Activated T-cell treated with anti-CD3 and anti-CD28 coated beads, Interleukin-2, amount 50 U/mL, for 72 hours (primary cell): ENCODE measurements at regions not wholly inside any gene's neighbourhood (a gene's known extent, or its start where the extent isn't known, plus 50 kb on each side); places are given as distances from the start of the nearest gene placed in this dataset.

Experiments used
- ATAC-seq, 2 donors: fragments of 150-1000 bp; cut with Tn5 transposase; replicated peaks in 1 of 2; 2 replicates each; pipeline ENCODE4 v1.10.0; 2021; ENCODE audit warnings: moderate library complexity in 2 of 2, mild to moderate bottlenecking in 1 of 2
- DNase-seq, 2 donors: peaks; one replicate each; pipeline ENCODE4 v3.0.0; 2021 to 2022; ENCODE audit warnings: mixed read lengths in 1 of 2
- H3K27ac Mint-ChIP-seq: one replicate; pipeline ENCODE4 v1.8.0; 2022; ENCODE audit warnings: mild to moderate bottlenecking, moderate library complexity, mixed read lengths
- H3K27me3 Mint-ChIP-seq: one replicate; pipeline ENCODE4 v1.8.0; 2022; ENCODE audit warnings: low read depth, mixed read lengths
- H3K36me3 Mint-ChIP-seq, 2 donors: one replicate each; pipeline ENCODE4 v1.8.0; 2022; ENCODE audit warnings: mixed read lengths in 2 of 2, mild to moderate bottlenecking in 1 of 2; ENCODE audit not compliant: insufficient read depth in 2 of 2
- H3K4me1 Mint-ChIP-seq: one replicate; pipeline ENCODE4 v1.8.0; 2022; ENCODE audit warnings: low read depth, mixed read lengths
- H3K4me3 Mint-ChIP-seq, 2 donors: one replicate each; pipeline ENCODE4 v1.8.0; 2022; ENCODE audit warnings: mild to moderate bottlenecking in 2 of 2, mixed read lengths in 2 of 2, moderate library complexity in 2 of 2
- H3K9me3 Mint-ChIP-seq, 2 donors: one replicate each; pipeline ENCODE4 v1.8.0; 2022; ENCODE audit warnings: mixed read lengths in 2 of 2

GRCh38 chr2:176504440-176504839, 235.2 kb downstream of the MTX2 start:
- H3K36me3 Mint-ChIP-seq: no peaks in the 10 kb centered on the region
- DNase-seq: no peak
- no peak overlapping the region for H3K4me3 Mint-ChIP-seq
- ATAC-seq: no peak
- H3K9me3 Mint-ChIP-seq: no peaks in the 10 kb centered on the region
- H3K27ac Mint-ChIP-seq: no peak overlapping the region
- H3K4me1 Mint-ChIP-seq: peaks cover 21% of the 10 kb centered on the region
- H3K27me3 Mint-ChIP-seq: peaks cover 29% of the 10 kb centered on the region

GRCh38 chr2:176507786-176508185, 238.5 kb downstream of the MTX2 start:
- DNase-seq (no peak), ATAC-seq (no peak)
- no peaks in the 10 kb centered on the region for H3K9me3 Mint-ChIP-seq
- H3K36me3 Mint-ChIP-seq: no peaks in the 10 kb centered on the region
- peak overlapping the region in 1 of 2 donors; percentile 78 for H3K4me3 Mint-ChIP-seq
- peaks cover 17% of the 10 kb centered on the region for H3K27me3 Mint-ChIP-seq
- H3K27ac Mint-ChIP-seq: no peak overlapping the region
- peaks cover 30% of the 10 kb centered on the region for H3K4me1 Mint-ChIP-seq

GRCh38 chr2:176508374-176508773, 239.1 kb downstream of the MTX2 start:
- Mint-ChIP-seq H3K4me3 (peak overlapping the region; percentile 48 to 78), H3K4me1 (peaks cover 30% of the 10 kb centered on the region), H3K9me3 (no peaks in the 10 kb centered on the region), H3K36me3 (no peaks in the 10 kb centered on the region), H3K27me3 (peaks cover 11% of the 10 kb centered on the region), H3K27ac (peak overlapping the region; percentile 84)
- peak; percentile 56 to 57 for ATAC-seq
- peak; percentile 28 to 31 for DNase-seq

- ATAC-seq: peak; percentile 90
Measured at GRCh38 chr2:176508984-176509740, 239.9 kb downstream of the MTX2 start.

GRCh38 chr2:176514276-176514675, 245.0 kb downstream of the MTX2 start:
- no peak for ATAC-seq
- H3K9me3 Mint-ChIP-seq: no peaks in the 10 kb centered on the region
- no peaks in the 10 kb centered on the region for H3K27me3 Mint-ChIP-seq

More at GRCh38 chr2:176508984-176509740, 239.9 kb downstream of the MTX2 start:
- Mint-ChIP-seq H3K4me1 (peaks cover 30% of the 10 kb centered on the region), H3K9me3 (no peaks in the 10 kb centered on the region), H3K36me3 (no peaks in the 10 kb centered on the region), H3K27ac (peak overlapping the region; percentile 84), H3K4me3 (peak overlapping the region; percentile 48 to 78), H3K27me3 (peaks cover 5% of the 10 kb centered on the region)
- DNase-seq: peak; percentile 61 to 67

GRCh38 chr2:176514805-176515500, 245.7 kb downstream of the MTX2 start:
- H3K4me1 Mint-ChIP-seq: peaks cover 12% of the 10 kb centered on the region
- no peak overlapping the region for H3K27ac Mint-ChIP-seq
- H3K4me3 Mint-ChIP-seq: no peak overlapping the region
- DNase-seq (no peak), ATAC-seq (no peak)
- H3K9me3 Mint-ChIP-seq: no peaks in the 10 kb centered on the region
- H3K27me3 Mint-ChIP-seq: no peaks in the 10 kb centered on the region
- H3K36me3 Mint-ChIP-seq: no peaks in the 10 kb centered on the region

More at GRCh38 chr2:176514276-176514675, 245.0 kb downstream of the MTX2 start:
- H3K27ac Mint-ChIP-seq: no peak overlapping the region
- no peak for DNase-seq
- peaks cover 18% of the 10 kb centered on the region for H3K4me1 Mint-ChIP-seq
- H3K4me3 Mint-ChIP-seq: no peak overlapping the region
- no peaks in the 10 kb centered on the region for H3K36me3 Mint-ChIP-seq

GRCh38 chr2:176516051-176516602, 246.9 kb downstream of the MTX2 start:
- H3K9me3 Mint-ChIP-seq: no peaks in the 10 kb centered on the region
- H3K27me3 Mint-ChIP-seq: no peaks in the 10 kb centered on the region
- H3K4me3 Mint-ChIP-seq: no peak overlapping the region
- no peaks in the 10 kb centered on the region for H3K36me3 Mint-ChIP-seq
- peaks cover 7% of the 10 kb centered on the region for H3K4me1 Mint-ChIP-seq
- no peak overlapping the region for H3K27ac Mint-ChIP-seq
- DNase-seq (no peak), ATAC-seq (no peak)

- no peaks in the 10 kb centered on the region for H3K27me3 Mint-ChIP-seq
- no peaks in the 10 kb centered on the region for H3K36me3 Mint-ChIP-seq
- DNase-seq (no peak), ATAC-seq (no peak)
- H3K4me3 Mint-ChIP-seq: no peak overlapping the region
- no peaks in the 10 kb centered on the region for H3K9me3 Mint-ChIP-seq
- H3K27ac Mint-ChIP-seq: no peak overlapping the region
- peaks cover 7% of the 10 kb centered on the region for H3K4me1 Mint-ChIP-seq
Measured at GRCh38 chr2:176518823-176519222, 249.6 kb downstream of the MTX2 start.

- no peak overlapping the region for H3K27ac Mint-ChIP-seq
- H3K9me3 Mint-ChIP-seq: no peaks in the 10 kb centered on the region
- ATAC-seq (no peak), DNase-seq (no peak)
- H3K4me1 Mint-ChIP-seq: no peaks in the 10 kb centered on the region
- no peaks in the 10 kb centered on the region for H3K36me3 Mint-ChIP-seq
- H3K4me3 Mint-ChIP-seq: no peak overlapping the region
- H3K27me3 Mint-ChIP-seq: peaks cover 11% of the 10 kb centered on the region
Measured at GRCh38 chr2:176521878-176522670, 252.8 kb downstream of the MTX2 start.

- Mint-ChIP-seq H3K27me3 (peaks cover 29% of the 10 kb centered on the region), H3K4me3 (no peak overlapping the region), H3K36me3 (no peaks in the 10 kb centered on the region), H3K9me3 (no peaks in the 10 kb centered on the region), H3K27ac (no peak overlapping the region), H3K4me1 (no peaks in the 10 kb centered on the region)
- DNase-seq (no peak), ATAC-seq (no peak)
Measured at GRCh38 chr2:176525086-176525485, 255.8 kb downstream of the MTX2 start.

GRCh38 chr2:176526995-176527901, 258.0 kb downstream of the MTX2 start:
- no peak for ATAC-seq
- no peaks in the 10 kb centered on the region for H3K4me1 Mint-ChIP-seq
- no peak for DNase-seq
- H3K27ac Mint-ChIP-seq: no peak overlapping the region
- no peaks in the 10 kb centered on the region for H3K9me3 Mint-ChIP-seq
- peaks cover 29% of the 10 kb centered on the region for H3K27me3 Mint-ChIP-seq
- H3K36me3 Mint-ChIP-seq: no peaks in the 10 kb centered on the region
- H3K4me3 Mint-ChIP-seq: no peak overlapping the region

GRCh38 chr2:176531608-176532007, 262.4 kb downstream of the MTX2 start:
- H3K4me1 Mint-ChIP-seq: no peaks in the 10 kb centered on the region
- ATAC-seq (no peak), DNase-seq (no peak)
- no peaks in the 10 kb centered on the region for H3K36me3 Mint-ChIP-seq
- H3K4me3 Mint-ChIP-seq: no peak overlapping the region
- peaks cover 49% of the 10 kb centered on the region for H3K27me3 Mint-ChIP-seq
- no peaks in the 10 kb centered on the region for H3K9me3 Mint-ChIP-seq
- H3K27ac Mint-ChIP-seq: no peak overlapping the region
